MM.1S (cell line): ENCODE measurements at regions not wholly inside any gene's neighbourhood (a gene's known extent, or its start where the extent isn't known, plus 50 kb on each side); places are given as distances from the start of the nearest gene placed in this dataset.

Experiments used
- DNase-seq: peaks from one replicate; pipeline ENCODE4 v3.0.0-alpha.2; 2015
- H2AFZ ChIP-seq: fragments of 300-600 bp; sonication (generic); 2 replicates; pipeline ENCODE4 v1.6.0; 2016; ENCODE audit warnings: antibody characterized with exemption, low read length
- H3F3A ChIP-seq: fragments of 300-600 bp; sonication (generic); 2 replicates; pipeline ENCODE4 v1.6.1; 2016; ENCODE audit warnings: mild to moderate bottlenecking, antibody characterized with exemption, low read length, moderate library complexity, mixed read lengths; ENCODE audit not compliant: insufficient read depth
- H3K27ac ChIP-seq: fragments of 300-600 bp; sonication (generic); 2 replicates; pipeline ENCODE4 v1.5.1; 2016; ENCODE audit warnings: mild to moderate bottlenecking, low read length
- H3K27me3 ChIP-seq: fragments of 300-600 bp; sonication (generic); replicated peaks from 2 replicates; pipeline ENCODE4 v1.6.0; 2016; ENCODE audit warnings: low read length; ENCODE audit not compliant: insufficient read depth
- H3K36me3 ChIP-seq: fragments of 300-600 bp; sonication (generic); replicated peaks from 2 replicates; pipeline ENCODE4 v1.6.1; 2016; ENCODE audit warnings: mild to moderate bottlenecking, low read length, mixed read lengths; ENCODE audit not compliant: insufficient read depth
- H3K4me1 ChIP-seq: fragments of 300-600 bp; sonication (generic); 2 replicates; pipeline ENCODE4 v1.6.1; 2016; ENCODE audit warnings: low read length, mixed read lengths
- H3K4me2 ChIP-seq: fragments of 300-600 bp; sonication (generic); 2 replicates; pipeline ENCODE4 v1.6.0; 2016; ENCODE audit warnings: low read depth, low read length
- H3K4me3 ChIP-seq: fragments of 300-600 bp; sonication (generic); 2 replicates; pipeline ENCODE4 v1.5.1; 2016; ENCODE audit warnings: low read length, mixed read lengths
- H3K79me2 ChIP-seq: fragments of 300-600 bp; sonication (generic); 2 replicates; pipeline ENCODE4 v1.6.1; 2016; ENCODE audit warnings: mixed run types, low read length, mixed read lengths
- H3K9ac ChIP-seq: fragments of 300-600 bp; sonication (generic); 2 replicates; pipeline ENCODE4 v1.6.1; 2016; ENCODE audit warnings: low read length, mixed read lengths
- H3K9me2 ChIP-seq: fragments of 300-600 bp; sonication (generic); replicated peaks from 2 replicates; pipeline ENCODE4 v1.6.1; 2016; ENCODE audit warnings: mild to moderate bottlenecking, low read length, mixed read lengths; ENCODE audit not compliant: insufficient read depth
- H3K9me3 ChIP-seq: fragments of 300-600 bp; sonication (generic); replicated peaks from 2 replicates; pipeline ENCODE4 v1.6.1; 2016; ENCODE audit warnings: mild to moderate bottlenecking, low read length, mixed read lengths; ENCODE audit not compliant: insufficient read depth
- H4K20me1 ChIP-seq: fragments of 300-600 bp; sonication (generic); 2 replicates; pipeline ENCODE4 v1.6.1; 2016; ENCODE audit warnings: mild to moderate bottlenecking, low read length, moderate library complexity, mixed read lengths; ENCODE audit not compliant: insufficient read depth
- CTCF ChIP-seq: fragments of 300-600 bp; sonication (generic); IDR thresholded peaks from 2 replicates; pipeline ENCODE4 v1.5.1; 2016; ENCODE audit warnings: antibody characterized with exemption, low read length, mixed read lengths
- EZH2 ChIP-seq: fragments of 300-600 bp; sonication (generic); optimal IDR thresholded peaks from 2 replicates; pipeline ENCODE3; 2017; ENCODE audit warnings: low read depth, mild to moderate bottlenecking, antibody characterized with exemption, low read length, mixed read lengths
- EZH2phosphoT487 ChIP-seq: fragments of 300-600 bp; sonication (generic); IDR thresholded peaks from 2 replicates; pipeline ENCODE4 v1.6.1; 2018; ENCODE audit warnings: antibody characterized with exemption, low read length

GRCh38 chr10:52583336-52583735, 189.2 kb downstream of the MBL2 start:
- Histone ChIP-seq H3K79me2 (no peaks in the 10 kb centered on the region), H3K27me3 (no peaks in the 10 kb centered on the region), H2AFZ (no peak overlapping the region)

GRCh38 chr10:52586710-52587109, 185.9 kb downstream of the MBL2 start:
- Histone ChIP-seq H3K36me3 (no peaks in the 10 kb centered on the region), H4K20me1 (no peaks in the 10 kb centered on the region), H3K4me1 (no peaks in the 10 kb centered on the region), H3K9me2 (no peaks in the 10 kb centered on the region), H3F3A (no peaks in the 10 kb centered on the region), H3K4me3 (no peak overlapping the region), H3K27ac (no peak overlapping the region), H3K79me2 (no peaks in the 10 kb centered on the region), H2AFZ (no peak overlapping the region), H3K9me3 (no peaks in the 10 kb centered on the region), H3K9ac (no peak overlapping the region), H3K27me3 (no peaks in the 10 kb centered on the region), H3K4me2 (no peak overlapping the region)
- no peak for DNase-seq
- no peak for TF ChIP-seq EZH2phosphoT487
- TF ChIP-seq EZH2: no peak
- TF ChIP-seq CTCF: no peak

More at GRCh38 chr10:52583336-52583735, 189.2 kb downstream of the MBL2 start:
- Histone ChIP-seq H3K9ac (no peak overlapping the region), H3K4me1 (no peaks in the 10 kb centered on the region), H3K4me3 (no peak overlapping the region), H3K4me2 (no peak overlapping the region), H3K9me2 (no peaks in the 10 kb centered on the region), H3K36me3 (no peaks in the 10 kb centered on the region), H4K20me1 (no peaks in the 10 kb centered on the region), H3K27ac (no peak overlapping the region), H3K9me3 (no peaks in the 10 kb centered on the region), H3F3A (no peaks in the 10 kb centered on the region)
- DNase-seq: no peak
- TF ChIP-seq EZH2phosphoT487: no peak
- no peak for TF ChIP-seq EZH2
- no peak for TF ChIP-seq CTCF

GRCh38 chr10:52597189-52597863, 175.3 kb downstream of the MBL2 start:
- no peak overlapping the region for H2AFZ ChIP-seq
- H3K9me3 ChIP-seq: no peaks in the 10 kb centered on the region
- no peaks in the 10 kb centered on the region for H3K4me1 ChIP-seq
- no peak overlapping the region for H3K9ac ChIP-seq
- H3K9me2 ChIP-seq: no peaks in the 10 kb centered on the region
- no peak overlapping the region for H3K4me2 ChIP-seq
- H3K27ac ChIP-seq: no peak overlapping the region
- H3K27me3 ChIP-seq: no peaks in the 10 kb centered on the region
- no peak for TF ChIP-seq EZH2
- no peak for TF ChIP-seq CTCF
- no peak for TF ChIP-seq EZH2phosphoT487
- H4K20me1 ChIP-seq: no peaks in the 10 kb centered on the region
- H3F3A ChIP-seq: no peaks in the 10 kb centered on the region
- H3K4me3 ChIP-seq: no peak overlapping the region
- no peaks in the 10 kb centered on the region for H3K79me2 ChIP-seq
- no peaks in the 10 kb centered on the region for H3K36me3 ChIP-seq
- DNase-seq: no peak
